H9 (cell line): ENCODE measurements at regions not wholly inside any gene's neighbourhood (a gene's known extent, or its start where the extent isn't known, plus 50 kb on each side); places are given as distances from the start of the nearest gene placed in this dataset.
A peak's percentile ranks its signal among the peaks of the same experiment; 100 is the strongest.

ENCODE experiments used
- DNase-seq: peaks from one replicate; pipeline ENCODE4 v3.0.0-alpha.2; 2017
- H2AFZ ChIP-seq: one replicate; pipeline ENCODE4 v1.6.1; 2013; ENCODE audit warnings: mild to moderate bottlenecking, low read length, control low read depth, moderate library complexity
- H2AK5ac ChIP-seq: 2 replicates; pipeline ENCODE4 v1.6.1; 2013; ENCODE audit warnings: low read length, control low read depth, mixed read lengths; ENCODE audit not compliant: insufficient read length
- H2BK120ac ChIP-seq: one replicate; pipeline ENCODE4 v1.6.1; 2013; ENCODE audit warnings: low read depth, mild to moderate bottlenecking, low read length, control low read depth, inconsistent platforms; ENCODE audit not compliant: poor library complexity, severe bottlenecking
- H2BK12ac ChIP-seq: 2 replicates; pipeline ENCODE4 v1.6.1; 2013; ENCODE audit warnings: low read length, control low read depth, mixed read lengths, low read depth; ENCODE audit not compliant: insufficient read length
- H2BK15ac ChIP-seq: 2 replicates; pipeline ENCODE4 v1.6.1; 2013; ENCODE audit warnings: low read depth, low read length, control low read depth
- H2BK20ac ChIP-seq: one replicate; pipeline ENCODE4 v1.6.1; 2013; ENCODE audit warnings: low read depth, mild to moderate bottlenecking, low read length, control low read depth, inconsistent platforms; ENCODE audit not compliant: poor library complexity, severe bottlenecking
- H2BK5ac ChIP-seq: 2 replicates; pipeline ENCODE4 v1.6.1; 2013; ENCODE audit warnings: low read length, control low read depth, mixed read lengths; ENCODE audit not compliant: insufficient read length
- H3K14ac ChIP-seq: 2 replicates; pipeline ENCODE4 v1.6.1; 2013; ENCODE audit warnings: low read length, control low read depth; ENCODE audit not compliant: insufficient read depth
- H3K18ac ChIP-seq: 2 replicates; pipeline ENCODE4 v1.6.1; 2013; ENCODE audit warnings: low read depth, mild to moderate bottlenecking, mixed read lengths, low read length, control low read depth; ENCODE audit not compliant: insufficient read length
- H3K23ac ChIP-seq: 2 replicates; pipeline ENCODE4 v1.6.1; 2013; ENCODE audit warnings: low read length, control low read depth, mixed read lengths, low read depth; ENCODE audit not compliant: insufficient read length
- H3K23me2 ChIP-seq: 2 replicates; pipeline ENCODE4 v1.6.1; 2013; ENCODE audit warnings: low read depth, mild to moderate bottlenecking, mixed read lengths, low read length, control low read depth; ENCODE audit not compliant: insufficient read length, poor library complexity, severe bottlenecking
- H3K27ac ChIP-seq: 2 replicates; pipeline ENCODE4 v1.5.1; 2013; ENCODE audit warnings: low read length, control low read depth, mixed read lengths, low read depth; ENCODE audit not compliant: insufficient read length
- H3K27me3 ChIP-seq: 2 replicates; pipeline ENCODE4 v1.6.1; 2013; ENCODE audit warnings: low read length, control low read depth, inconsistent platforms; ENCODE audit not compliant: insufficient read depth
- H3K4ac ChIP-seq: 2 replicates; pipeline ENCODE4 v1.6.1; 2013; ENCODE audit warnings: low read depth, mild to moderate bottlenecking, control low read depth, inconsistent platforms, low read length, moderate library complexity
- H3K4me1 ChIP-seq: 2 replicates; pipeline ENCODE4 v1.6.1; 2013; ENCODE audit warnings: low read length, control low read depth, inconsistent platforms; ENCODE audit not compliant: insufficient read depth
- H3K4me2 ChIP-seq: 2 replicates; pipeline ENCODE4 v1.6.1; 2013; ENCODE audit warnings: low read length, control low read depth, mixed read lengths; ENCODE audit not compliant: insufficient read length, insufficient read depth
- H3K56ac ChIP-seq: 2 replicates; pipeline ENCODE4 v1.6.1; 2013; ENCODE audit warnings: low read depth, mild to moderate bottlenecking, mixed read lengths, low read length, control low read depth; ENCODE audit not compliant: insufficient read length
- H3K79me1 ChIP-seq: 2 replicates; pipeline ENCODE4 v1.6.1; 2013; ENCODE audit warnings: low read depth, mild to moderate bottlenecking, moderate library complexity, low read length, control low read depth, inconsistent platforms; ENCODE audit not compliant: insufficient read depth, poor library complexity, severe bottlenecking
- H3K79me2 ChIP-seq: 2 replicates; pipeline ENCODE4 v1.6.1; 2013; ENCODE audit warnings: low read length, control low read depth, inconsistent platforms; ENCODE audit not compliant: insufficient read depth
- H3K9ac ChIP-seq: 2 replicates; pipeline ENCODE4 v1.6.1; 2013; ENCODE audit warnings: low read length, control low read depth, mixed read lengths; ENCODE audit not compliant: insufficient read length; ENCODE audit errors: extremely low read depth
- H3K9me3 ChIP-seq: one replicate; pipeline ENCODE4 v1.6.1; 2013; ENCODE audit warnings: low read depth, low read length, inconsistent platforms; ENCODE audit not compliant: control insufficient read depth
- H3T11ph ChIP-seq: one replicate; pipeline ENCODE4 v1.6.1; 2013; ENCODE audit warnings: mild to moderate bottlenecking, low read length, control low read depth, inconsistent platforms
- H4K20me1 ChIP-seq: one replicate; pipeline ENCODE4 v1.6.1; 2013; ENCODE audit not compliant: control insufficient read depth, insufficient read length, insufficient read depth
- H4K5ac ChIP-seq: 2 replicates; pipeline ENCODE4 v1.6.1; 2013; ENCODE audit warnings: low read depth, mild to moderate bottlenecking, mixed read lengths, low read length, control low read depth; ENCODE audit not compliant: insufficient read length
- H4K8ac ChIP-seq: replicated peaks from 2 replicates; pipeline ENCODE4 v1.6.1; 2013; ENCODE audit warnings: low read length, control low read depth, mixed read lengths, low read depth; ENCODE audit not compliant: insufficient read length
- H4K91ac ChIP-seq: 2 replicates; pipeline ENCODE4 v1.6.1; 2013; ENCODE audit warnings: low read depth, mild to moderate bottlenecking, moderate library complexity, mixed read lengths, low read length, control low read depth; ENCODE audit not compliant: insufficient read length
- H3K27ac Mint-ChIP-seq, 3 experiments: 2 replicates in 2 of 3; 3 replicates in 1 of 3; pipeline ENCODE4 v1.8.0; 2020 to 2021; ENCODE audit warnings: mixed read lengths in 3 of 3, mild to moderate bottlenecking in 1 of 3, moderate library complexity in 1 of 3
- H3K27me3 Mint-ChIP-seq: 2 replicates; pipeline ENCODE4 v1.8.0; 2021; ENCODE audit warnings: low read depth, mild to moderate bottlenecking, moderate library complexity, mixed read lengths
- H3K36me3 Mint-ChIP-seq, 3 experiments: 2 replicates in 2 of 3; 3 replicates in 1 of 3; pipeline ENCODE4 v1.8.0; 2020 to 2021; ENCODE audit warnings: low read depth in 3 of 3, mixed read lengths in 3 of 3; ENCODE audit not compliant: insufficient read depth in 1 of 3
- H3K4me1 Mint-ChIP-seq, 2 experiments: 2 replicates each; pipeline ENCODE4 v1.8.0; 2020; ENCODE audit warnings: mixed read lengths in 2 of 2
- H3K4me3 Mint-ChIP-seq, 2 experiments: 2 replicates in 1 of 2; 3 replicates in 1 of 2; pipeline ENCODE4 v1.8.0; 2020 to 2021; ENCODE audit warnings: mild to moderate bottlenecking in 2 of 2, mixed read lengths in 2 of 2, moderate library complexity in 1 of 2
- H3K9me3 Mint-ChIP-seq, 2 experiments: 2 replicates in 1 of 2; 3 replicates in 1 of 2; pipeline ENCODE4 v1.8.0; 2020; ENCODE audit warnings: mild to moderate bottlenecking in 2 of 2, mixed read lengths in 2 of 2, moderate library complexity in 1 of 2
- CTCF ChIP-seq: fragments of 200-600 bp; sonication (generic); conservative IDR thresholded peaks from 3 replicates; pipeline ENCODE4 v1.8.0; 2021; ENCODE audit warnings: antibody characterized with exemption, mild to moderate bottlenecking
- WGBS: extraction: QIAGEN DNeasy Blood & Tissue Kit; methylation state at CpG from one replicate; pipeline ENCODE4 v1.1.7; 2013; ENCODE audit warnings: missing lambda C conversion rate, low lambda C conversion rate, mixed read lengths; ENCODE audit not compliant: insufficient read length; ENCODE audit errors: extremely low coverage; 5-methylcytosine and 5-hydroxymethylcytosine counted together

- no peak overlapping the region for H4K5ac ChIP-seq
- no peaks in the 10 kb centered on the region for H3K9me3 ChIP-seq
- H2BK12ac ChIP-seq, result no peak overlapping the region
- no peak overlapping the region for H3K14ac ChIP-seq
- H4K91ac ChIP-seq, result no peak overlapping the region
- no peaks in the 10 kb centered on the region for H3K79me1 ChIP-seq
- no peak overlapping the region for H3K56ac ChIP-seq
- H3K9ac ChIP-seq, result no peak overlapping the region
- H3T11ph ChIP-seq, result no peak overlapping the region
- H3K4me1 Mint-ChIP-seq, result peaks cover 40 to 48% of the 10 kb centered on the region in 2 experiments
- no peak overlapping the region for H3K27ac ChIP-seq
- no peak overlapping the region for H3K18ac ChIP-seq
- H2AFZ ChIP-seq, result no peak overlapping the region
- no peak overlapping the region for H3K4ac ChIP-seq
- H3K36me3 Mint-ChIP-seq, result peaks cover 20 to 65% (median 58%) of the 10 kb centered on the region in 3 experiments
- no peak overlapping the region for H2AK5ac ChIP-seq
- no peaks in the 10 kb centered on the region for H3K27me3 ChIP-seq
- H3K4me1 ChIP-seq, result peaks cover 5% of the 10 kb centered on the region; the same call in 1 of the 2 replicates
- no CpG with 5 or more reads among the region's 4 CpGs for WGBS
- no peak overlapping the region for H3K23ac ChIP-seq
- no peak overlapping the region for H2BK5ac ChIP-seq
- H3K23me2 ChIP-seq, result peaks cover 9% of the 10 kb centered on the region
- H3K4me3 Mint-ChIP-seq, result peak overlapping the region in 1 of 2 experiments; percentile 2; a peak in 1 of 5 replicates
- no peaks in the 10 kb centered on the region for H3K27me3 Mint-ChIP-seq
- H4K20me1 ChIP-seq, result no peaks in the 10 kb centered on the region
- H3K9me3 Mint-ChIP-seq, result no peaks in the 10 kb centered on the region
- no peak overlapping the region for H2BK120ac ChIP-seq
- H3K27ac Mint-ChIP-seq, result no peak overlapping the region; a peak in 1 of 7 replicates
- no peak overlapping the region for H4K8ac ChIP-seq
- H3K4me2 ChIP-seq, result no peak overlapping the region
- no peak overlapping the region for H2BK15ac ChIP-seq
- H2BK20ac ChIP-seq, result no peak overlapping the region
- no peak for TF ChIP-seq CTCF
- H3K79me2 ChIP-seq, result peaks cover 1% of the 10 kb centered on the region; the same call in 1 of the 2 replicates
- DNase-seq, result no peak
Observed at GRCh38 chr3:62955126-62955525, 79.9 kb upstream of the CADPS start.
